ENCODE measurements at regions not wholly inside any gene's neighbourhood (a gene's known extent, or its start where the extent isn't known, plus 50 kb on each side); places are given as distances from the start of the nearest gene placed in this dataset.
"Not testable (repeated sequence)": the region's sequence is repeated elsewhere in the genome, so short reads cannot be mapped to it uniquely, and the experiment has no call there.

DNA sequence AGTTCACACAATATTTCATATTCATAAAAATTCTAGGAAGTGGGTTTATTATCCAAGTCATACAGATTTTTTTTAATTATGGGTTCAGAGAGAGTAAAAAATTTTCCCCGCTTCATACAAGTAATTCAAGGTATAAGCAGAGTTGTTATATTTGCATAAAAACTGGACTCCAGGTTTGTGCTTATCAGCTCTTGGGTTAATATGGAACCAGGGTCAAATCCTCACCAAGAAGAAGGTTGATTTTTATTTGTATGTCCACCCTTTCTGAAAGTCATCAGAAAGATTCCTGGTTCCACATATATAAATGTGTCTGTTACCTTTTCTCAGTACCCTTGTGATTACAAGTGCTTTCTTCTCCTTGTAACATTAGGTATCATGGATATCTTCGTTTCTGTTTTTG is 143.8 kb upstream of the PKN2 start:
- DNase-seq (ENCODE audit: low spot score) = no peak

DNA sequence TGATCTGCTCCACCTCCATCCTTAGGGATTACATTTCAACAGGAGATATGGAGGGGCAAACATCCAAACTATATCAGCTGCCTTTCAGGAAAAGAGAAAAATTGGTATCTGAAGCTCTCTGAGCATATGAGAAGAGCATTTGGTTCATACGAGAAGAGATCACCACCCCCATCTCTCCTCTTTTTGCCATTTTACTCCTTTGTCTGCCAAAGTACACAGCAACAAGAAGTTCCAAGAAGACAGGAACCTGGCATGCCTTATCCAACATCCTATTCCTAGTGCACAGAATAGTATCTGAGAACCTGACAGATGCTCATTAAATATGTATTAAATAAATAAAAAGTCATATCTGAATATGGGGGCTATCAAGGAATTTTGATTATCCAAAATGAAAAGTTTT is 142.5 kb upstream of the PKN2 start:
- no peak for DNase-seq (ENCODE audit: low spot score)

DNA sequence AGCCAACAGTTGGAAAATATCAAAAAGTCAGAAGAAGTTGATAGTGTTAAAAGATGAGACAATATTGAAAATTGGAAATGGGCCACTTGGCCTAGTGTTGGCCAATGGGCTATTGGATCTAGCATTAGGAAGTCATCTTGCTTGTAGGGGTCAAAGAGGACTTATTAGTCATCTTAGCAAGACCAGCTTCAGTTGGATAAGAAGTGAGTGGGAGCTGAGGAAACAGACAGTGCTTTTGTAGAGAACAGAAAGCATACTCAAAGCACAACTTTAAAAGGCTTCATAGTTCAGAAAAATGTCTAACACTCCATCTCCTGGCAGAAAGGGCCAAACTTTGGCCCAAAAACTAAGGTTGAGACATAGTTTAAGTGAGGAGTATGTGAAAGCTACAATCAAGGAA is 139.9 kb upstream of the PKN2 start:
- no peak for DNase-seq (ENCODE audit: low spot score)

DNA sequence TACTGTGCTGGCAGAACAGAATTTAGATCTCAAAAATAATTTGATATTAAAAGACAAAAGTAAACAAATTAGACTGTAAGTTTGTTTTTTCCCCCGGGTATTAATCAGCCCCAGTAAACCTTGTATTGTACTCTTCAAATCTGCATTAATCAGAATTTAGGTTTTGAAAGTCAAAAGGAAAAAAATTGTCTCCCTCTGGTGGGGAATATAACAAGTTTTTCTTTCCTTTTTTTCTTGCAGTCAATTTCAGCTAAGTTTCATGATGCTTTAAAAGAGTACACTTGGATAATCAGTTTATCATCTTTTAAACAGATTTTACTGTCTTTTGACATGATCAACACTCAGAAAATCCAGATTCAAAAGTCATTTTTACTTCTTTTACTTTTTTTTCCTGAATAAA is 134.5 kb upstream of the PKN2 start:
- DNase-seq (ENCODE audit: low spot score) = no peak

DNA sequence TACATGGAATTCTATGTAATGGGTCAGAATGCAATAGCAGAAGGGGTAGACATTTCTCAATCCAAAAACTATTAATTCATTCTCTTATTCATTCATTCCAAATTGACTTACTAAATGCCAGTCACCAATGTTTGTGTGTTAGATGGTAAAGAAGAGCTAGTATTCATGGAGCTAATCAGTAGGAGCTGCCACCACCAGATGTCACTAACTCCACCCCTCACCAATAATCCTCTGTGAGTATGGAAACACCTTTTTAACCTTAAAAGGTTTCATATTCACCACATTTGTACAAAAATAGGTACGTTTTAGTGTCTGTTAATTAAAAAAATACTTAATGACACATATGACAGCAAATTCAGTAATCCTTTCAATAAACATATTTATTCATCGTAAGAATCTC is 131.8 kb upstream of the PKN2 start:
- no peak for DNase-seq (ENCODE audit: low spot score)

DNA sequence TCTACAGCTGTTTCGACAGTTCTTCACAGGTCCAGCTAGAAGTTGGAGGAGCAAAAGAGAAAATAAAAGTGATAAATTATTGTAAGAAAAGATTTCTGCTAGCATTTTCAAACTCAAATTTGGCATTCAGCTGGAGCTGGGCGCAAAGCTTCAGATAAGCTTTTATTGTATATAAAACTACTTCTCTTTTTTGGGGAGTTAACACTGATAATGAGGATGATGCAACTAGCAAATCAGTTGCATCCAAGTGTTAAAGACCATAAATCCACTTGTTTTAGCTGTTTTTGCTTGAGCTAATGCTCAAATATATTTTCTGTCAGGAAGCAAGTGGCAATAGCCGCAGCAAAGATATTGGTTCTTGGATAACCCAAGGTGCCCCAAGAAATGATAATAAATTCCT is 127.1 kb upstream of the PKN2 start:
- DNase-seq (ENCODE audit: low spot score) = no peak

DNA sequence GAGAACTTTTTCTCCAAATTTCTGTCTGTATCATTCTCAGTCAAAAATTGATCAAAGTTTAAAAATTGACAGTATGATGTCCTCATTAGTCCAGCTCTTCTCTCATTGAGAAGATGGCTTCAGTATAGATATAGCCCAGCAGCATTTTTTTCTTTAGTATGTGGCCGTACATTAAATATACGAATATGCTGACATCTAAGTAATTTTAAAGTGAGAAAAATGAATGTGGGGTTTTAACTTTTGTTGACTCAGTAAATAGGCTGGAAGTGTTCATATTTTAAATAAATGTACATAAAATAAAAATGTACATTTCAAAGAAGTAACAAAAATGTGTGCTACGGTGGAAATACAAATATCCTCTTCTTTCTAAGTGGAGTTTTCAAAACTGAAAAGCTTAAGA is 123.5 kb upstream of the PKN2 start:
- no peak for DNase-seq (ENCODE audit: low spot score)

DNA sequence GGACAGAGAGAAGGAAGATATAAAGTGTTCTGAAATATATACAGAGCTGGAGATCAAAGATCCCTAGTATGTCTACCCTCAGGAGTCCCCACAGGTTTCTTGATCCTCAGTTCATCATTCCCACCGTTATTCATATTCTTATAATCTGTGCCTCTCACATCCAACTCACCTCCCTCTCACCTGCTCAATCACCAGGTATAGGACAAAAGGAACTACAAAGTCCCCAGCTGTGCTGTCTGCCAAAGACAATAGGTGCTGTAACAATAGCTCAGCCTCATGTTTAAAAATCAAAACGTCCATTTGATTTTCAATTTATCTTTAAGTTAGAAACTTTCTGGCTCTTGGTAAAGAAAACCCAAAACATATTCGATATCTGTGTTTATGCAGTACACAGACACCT is 121.1 kb upstream of the PKN2 start:
- no peak for DNase-seq (ENCODE audit: low spot score)

DNA sequence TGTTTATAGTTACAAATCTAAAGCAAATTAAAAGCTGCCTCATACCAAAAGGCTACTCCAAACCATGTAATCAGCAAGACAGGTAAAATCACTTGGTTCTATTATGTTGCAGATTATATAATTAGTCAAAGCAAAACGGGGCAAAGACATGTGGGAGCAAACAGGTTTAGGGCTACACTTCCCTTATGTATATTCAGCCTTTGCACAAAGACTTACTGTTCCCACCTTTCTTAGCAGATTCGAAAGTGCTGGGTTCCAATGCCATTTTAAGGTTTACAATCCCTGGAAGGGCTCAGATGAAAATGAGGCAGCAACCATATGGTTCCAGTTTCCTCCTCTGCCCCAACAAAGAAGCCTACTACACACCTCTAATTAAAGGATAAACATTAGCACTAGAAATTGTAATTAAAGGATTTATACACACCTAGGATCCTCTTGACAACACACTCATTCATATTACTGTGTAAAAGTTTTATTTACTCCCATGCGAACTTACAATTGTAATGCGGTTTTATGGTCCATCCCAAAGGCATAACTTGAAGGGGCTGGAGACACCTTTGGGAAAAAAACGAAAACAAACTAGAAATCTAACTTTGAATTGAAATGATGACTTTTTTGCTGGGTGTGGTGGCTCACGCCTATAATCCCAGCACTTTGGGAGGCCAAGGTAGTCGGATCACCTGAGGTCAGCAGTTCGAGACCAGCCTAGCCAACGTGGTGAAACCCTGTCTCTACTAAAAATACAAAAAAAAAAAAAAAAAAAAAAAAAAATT is 117.3 kb upstream of the PKN2 start:
- no peak for DNase-seq (ENCODE audit: low spot score)

DNA sequence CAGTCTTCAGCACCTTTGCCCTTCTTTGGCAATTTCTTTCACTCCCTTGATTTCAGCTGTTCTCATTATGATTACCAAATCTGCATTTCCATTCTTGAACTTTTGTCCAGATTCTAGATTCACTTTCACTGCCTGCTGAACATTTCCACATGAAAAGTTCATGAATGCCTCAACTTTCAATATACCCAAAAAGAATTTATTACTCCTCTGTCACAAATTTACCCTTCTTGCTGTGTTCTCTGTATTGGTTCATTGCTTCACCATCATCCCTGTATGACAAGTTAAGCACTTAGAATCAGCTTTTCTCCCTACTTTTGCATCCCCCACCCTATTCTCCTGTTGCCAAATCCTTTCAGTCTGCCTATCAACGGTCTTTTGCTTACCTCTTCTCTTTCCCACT is 112.6 kb upstream of the PKN2 start:
- no peak for DNase-seq (ENCODE audit: low spot score)

DNA sequence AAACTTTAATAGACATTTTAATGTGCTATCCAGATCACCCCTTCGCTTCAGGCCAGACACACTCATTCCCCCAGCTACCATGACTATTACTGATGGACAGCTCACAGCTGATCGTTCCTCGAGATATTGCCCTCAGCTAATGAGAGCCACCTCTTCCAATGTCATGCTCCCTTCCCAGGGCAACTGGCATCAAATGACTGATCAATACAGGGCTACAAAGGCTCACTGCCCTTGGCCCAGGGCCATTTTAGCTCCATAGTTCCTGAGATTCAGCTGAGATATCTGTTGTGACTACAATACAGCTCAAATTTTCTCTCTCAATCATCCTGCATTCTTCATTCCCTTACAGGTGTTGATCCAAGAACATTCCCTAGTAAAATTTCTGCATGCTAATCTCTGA is 104.5 kb upstream of the PKN2 start:
- DNase-seq (ENCODE audit: low spot score) = no peak

DNA sequence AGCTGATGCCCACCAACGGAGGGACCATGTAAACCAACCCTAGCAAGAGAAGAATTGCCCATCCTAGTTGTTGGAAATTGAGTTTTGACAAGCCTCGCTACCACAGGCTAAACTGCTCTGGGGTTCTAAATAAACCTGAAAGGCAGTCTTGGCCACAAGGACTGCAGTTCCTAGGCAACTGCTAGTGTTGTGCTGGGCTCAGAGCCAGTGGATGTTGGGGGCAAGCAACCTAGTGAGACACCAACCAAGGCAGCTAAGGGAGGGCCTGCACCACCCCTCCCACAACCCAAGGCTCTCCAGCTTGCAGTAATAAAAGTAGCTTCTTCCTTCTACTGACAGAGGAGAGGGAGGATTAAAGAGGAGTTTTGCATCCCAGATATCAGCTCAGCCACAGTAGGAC is 102.4 kb upstream of the PKN2 start:
- DNase-seq (ENCODE audit: low spot score) = no peak

DNA sequence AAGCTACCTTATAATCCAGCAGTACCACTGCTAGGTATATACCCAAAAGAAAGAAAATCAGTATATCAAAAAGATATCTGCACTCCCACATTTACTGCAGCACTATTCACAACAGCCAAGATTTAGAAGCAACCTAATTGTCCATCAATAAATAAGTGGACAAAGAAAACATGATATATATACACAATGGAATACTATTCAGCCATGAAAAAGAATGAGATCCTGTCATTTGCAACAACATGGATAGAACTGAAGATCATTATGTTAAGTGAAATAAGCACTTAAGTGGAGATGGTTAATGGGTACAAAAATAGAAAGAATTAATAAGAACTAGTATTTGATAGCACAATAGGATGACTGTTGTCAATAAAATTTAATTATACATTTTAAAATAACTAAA is 90.7 kb upstream of the PKN2 start:
- no peak for DNase-seq (ENCODE audit: low spot score)

DNA sequence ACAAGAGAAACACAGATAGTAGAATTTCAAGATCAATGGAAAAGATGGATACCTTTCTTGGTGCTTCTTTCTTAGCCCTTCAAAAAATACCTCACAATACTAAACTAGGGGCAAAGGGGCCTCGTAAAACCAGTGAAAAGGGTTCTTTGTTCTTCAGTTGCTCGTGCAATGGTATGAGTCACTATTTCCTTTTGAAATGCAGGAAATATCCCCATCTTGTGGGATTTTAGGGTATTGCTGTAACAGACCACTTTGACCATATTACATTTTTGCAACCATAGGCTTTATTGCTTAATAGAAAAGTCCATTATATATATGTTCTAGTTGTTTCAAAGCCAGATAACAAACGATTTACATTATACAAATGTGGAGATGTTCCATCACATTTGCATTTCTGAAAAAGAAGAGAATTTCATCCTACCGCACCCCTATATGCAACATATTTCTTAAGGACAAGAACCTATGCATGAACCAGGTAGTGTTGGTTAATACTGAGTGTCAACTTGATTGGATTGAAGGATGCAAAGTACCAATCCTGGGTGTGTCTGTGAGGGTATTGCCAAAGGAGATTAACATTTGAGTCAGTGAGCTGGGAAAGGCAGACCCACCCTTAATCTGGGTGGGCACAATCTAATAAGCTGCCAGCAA is 88.6 kb upstream of the PKN2 start:
- DNase-seq (ENCODE audit: low spot score) = peak; percentile 27

DNA sequence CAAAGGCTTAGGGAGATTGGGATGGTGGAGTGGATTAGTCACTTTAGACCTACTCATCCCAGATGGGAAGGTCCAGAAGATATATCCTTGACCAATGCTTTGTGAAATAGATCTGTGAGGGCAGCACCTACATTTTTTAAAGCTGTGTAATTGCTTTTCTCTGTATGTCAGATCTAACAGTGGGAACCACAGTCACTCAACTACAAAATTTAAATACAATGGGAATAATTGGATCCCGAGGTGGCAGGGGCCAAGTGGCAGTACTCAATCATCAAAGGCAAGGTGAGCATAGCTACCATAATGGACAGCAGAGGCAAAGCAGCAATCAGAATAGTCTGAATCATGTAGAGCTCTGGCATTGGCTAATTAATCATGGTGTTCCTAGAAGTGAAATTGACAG is 86.1 kb upstream of the PKN2 start:
- not testable (repeated sequence) for DNase-seq (ENCODE audit: low spot score)

DNA sequence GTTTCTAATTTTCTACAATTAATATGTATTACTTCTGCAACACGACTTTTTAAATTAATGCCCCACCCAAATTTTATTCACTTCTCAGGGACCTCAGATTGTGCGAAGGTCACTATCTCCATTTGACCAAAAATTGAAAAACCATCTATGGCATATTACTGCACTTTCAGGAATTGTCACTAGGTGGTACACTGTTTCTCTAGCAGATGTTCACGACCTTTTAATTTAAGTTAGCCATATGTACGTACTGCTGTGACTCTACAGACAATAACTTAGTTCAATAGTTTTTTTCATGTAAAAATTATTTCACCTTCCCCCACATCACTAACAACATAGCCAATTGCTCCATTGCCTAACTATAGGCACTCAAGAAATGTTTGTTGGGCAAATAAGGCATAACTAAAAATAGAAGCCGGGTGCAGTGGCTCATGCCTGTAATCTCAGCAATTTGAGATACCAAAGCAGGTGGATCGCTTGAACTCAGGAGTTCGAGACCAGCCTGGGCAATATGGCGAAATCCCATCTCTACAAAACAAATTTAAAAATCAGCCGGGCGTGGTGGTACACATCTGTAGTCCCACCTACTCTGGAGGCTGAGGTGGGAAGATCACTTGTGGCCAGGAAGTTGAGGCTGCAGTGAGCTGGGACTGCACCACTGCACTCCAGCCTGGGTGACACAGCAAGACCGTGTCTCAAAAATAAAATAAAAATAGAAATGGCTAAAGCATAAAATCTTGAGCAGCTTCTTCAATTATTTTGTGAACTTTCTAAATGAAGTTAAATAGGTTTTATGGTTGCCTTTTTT is 75.7 kb upstream of the PKN2 start:
- DNase-seq (ENCODE audit: low spot score) = peak; percentile 55

DNA sequence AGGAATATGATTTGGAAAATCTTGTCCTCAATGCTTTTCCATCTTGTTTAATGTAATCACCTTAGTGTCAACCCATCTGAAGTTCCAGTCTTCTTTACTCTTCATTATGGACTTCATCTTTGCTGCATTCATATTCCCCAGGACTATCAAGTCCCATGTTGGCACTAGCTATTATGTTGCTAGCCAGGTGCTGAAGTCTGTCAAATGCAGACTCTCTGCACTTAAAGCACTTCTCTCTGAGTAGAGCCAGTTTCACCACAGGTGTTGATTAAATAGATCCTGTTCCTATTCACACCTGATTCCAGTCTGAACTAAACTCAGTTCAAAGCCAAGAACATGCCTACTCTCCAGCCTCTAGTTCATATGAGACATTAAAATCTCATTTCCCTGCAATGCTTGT is 75.0 kb upstream of the PKN2 start:
- DNase-seq (ENCODE audit: low spot score) = no peak

DNA sequence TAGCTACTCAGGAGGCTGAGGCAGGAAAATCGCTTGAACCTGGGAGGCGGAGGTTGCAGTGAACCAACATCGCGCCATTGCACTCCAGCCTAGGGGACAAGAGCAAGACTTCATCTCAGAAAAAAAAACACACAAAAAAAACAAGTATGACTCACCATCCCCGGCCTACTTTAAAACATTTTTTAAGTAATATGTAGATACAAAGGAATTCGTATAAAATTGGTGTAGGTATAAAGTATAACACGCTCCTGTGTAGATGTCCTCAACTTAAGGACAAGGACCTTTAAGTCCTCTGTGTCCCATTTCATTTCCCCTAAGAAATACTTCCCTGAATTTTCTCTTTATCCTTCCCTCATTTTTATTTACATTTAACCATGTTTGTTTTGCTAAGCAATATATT is 73.4 kb upstream of the PKN2 start:
- no peak for DNase-seq (ENCODE audit: low spot score)

DNA sequence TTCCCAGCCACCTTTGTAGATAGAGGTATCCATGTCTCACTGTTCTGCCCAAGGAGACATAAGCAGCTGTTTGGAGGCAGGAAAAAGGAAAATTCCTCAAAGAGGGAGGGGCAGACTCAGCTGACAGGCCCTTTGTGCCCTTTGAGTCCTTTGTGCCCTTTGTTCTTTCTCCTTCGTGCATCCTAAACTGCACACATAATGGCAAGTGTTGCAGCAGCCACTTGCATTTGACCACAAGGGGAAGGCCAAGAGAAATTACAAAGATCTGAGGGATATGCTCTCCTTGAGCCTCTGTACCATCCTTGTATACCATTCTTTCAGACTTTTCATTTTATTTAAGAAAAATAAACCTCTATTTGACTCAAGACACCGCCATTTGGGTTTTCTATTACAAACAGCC is 71.8 kb upstream of the PKN2 start:
- DNase-seq (ENCODE audit: low spot score) = no peak

DNA sequence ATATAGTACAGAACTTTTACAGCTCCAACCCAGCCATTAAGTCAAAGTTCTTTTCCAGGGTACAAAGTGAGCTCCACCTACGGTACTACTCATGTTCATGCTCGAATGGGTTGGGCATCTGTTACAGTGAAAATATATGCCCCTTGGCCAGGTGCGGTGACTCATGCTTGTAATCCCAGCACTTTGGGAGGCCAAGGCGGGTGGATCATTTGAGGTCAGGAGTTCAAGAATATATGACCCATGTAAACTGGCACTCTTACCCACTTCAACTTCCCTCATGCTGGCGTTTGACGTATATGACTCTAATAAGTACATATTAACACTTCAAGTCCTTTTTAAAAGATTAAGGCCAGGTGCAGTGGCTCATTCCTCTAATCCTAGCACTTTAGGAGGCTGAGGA is 71.3 kb upstream of the PKN2 start:
- DNase-seq (ENCODE audit: low spot score) = no peak

DNA sequence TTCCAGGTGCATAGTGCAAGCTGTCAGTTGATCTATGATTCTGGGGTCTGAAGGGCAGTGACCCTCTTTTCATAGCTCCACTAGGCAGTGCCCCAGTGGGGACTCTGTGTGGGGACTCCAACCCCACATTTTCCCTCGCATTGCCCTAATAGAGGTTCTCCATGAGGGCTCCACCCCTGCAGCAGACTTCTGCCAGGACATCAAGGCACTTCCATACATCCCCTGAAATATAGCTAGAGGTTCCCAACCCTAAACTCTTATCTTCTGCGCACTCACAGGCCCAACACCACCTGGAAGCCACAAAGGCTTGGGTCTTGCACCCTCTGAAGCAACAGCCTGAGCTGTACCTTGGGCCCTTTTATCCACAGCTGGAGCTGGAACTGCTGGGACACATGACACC is 65.7 kb upstream of the PKN2 start:
- no peak for DNase-seq (ENCODE audit: low spot score)

DNA sequence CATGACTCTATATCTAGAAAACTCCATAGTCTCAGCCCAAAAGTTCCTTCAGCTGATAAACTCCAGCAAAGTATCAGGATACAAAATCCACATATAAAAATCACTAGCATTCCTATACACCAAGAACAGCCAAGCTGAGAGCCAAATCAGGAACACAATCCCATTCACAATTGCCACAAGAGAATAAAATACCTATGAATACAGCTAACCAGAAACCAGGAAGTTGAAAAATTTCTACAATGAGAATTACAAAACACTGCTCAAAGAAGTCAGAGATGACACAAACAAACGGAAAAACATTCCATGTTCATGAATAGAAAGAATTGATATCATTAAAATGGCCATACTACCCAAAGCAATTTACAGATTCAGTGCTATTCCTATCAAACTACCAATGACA is 61.0 kb upstream of the PKN2 start:
- not testable (repeated sequence) for DNase-seq (ENCODE audit: low spot score)

Measured in GM03348 (cell line).